H1 (cell line): ENCODE measurements at regions not wholly inside any gene's neighbourhood (a gene's known extent, or its start where the extent isn't known, plus 50 kb on each side); places are given as distances from the start of the nearest gene placed in this dataset.

ENCODE experiments used
- CTCF ChIA-PET: fragments of 300-600 bp; sonication (Branson Sonifier 250); formaldehyde crosslinking; loops from one replicate; lab custom pipeline; 2021; ENCODE audit not compliant: partially characterized antibody; lab: Charles Lee
- POLR2A ChIA-PET: fragments of 300-600 bp; sonication (Branson Sonifier 250); formaldehyde crosslinking; loops from one replicate; lab custom pipeline; 2021; ENCODE audit warnings: inconsistent platforms; ENCODE audit not compliant: partially characterized antibody; lab: Charles Lee
- DNase-seq, 2 experiments: peaks; one replicate each; pipeline versions ENCODE4 v3.0.0 to v3.0.0-alpha.2; 2010 to 2022; ENCODE audit warnings: low spot score in 2 of 2, low read depth in 1 of 2, mixed read lengths in 1 of 2
- FAIRE-seq: peaks from 2 replicates; lab custom pipeline; 2011; peaks lifted over from hg19 to GRCh38; lab: Jason Lieb, UNC
- H2AFZ ChIP-seq: 2 replicates; pipeline ENCODE4 v1.8.1; 2012; ENCODE audit warnings: low read length, inconsistent platforms
- H2AK5ac ChIP-seq: 2 replicates; pipeline ENCODE4 v1.6.1; 2013; ENCODE audit warnings: low read depth, low read length
- H2BK120ac ChIP-seq: replicated peaks from 2 replicates; pipeline ENCODE3; 2013; ENCODE audit warnings: low read depth, low read length, inconsistent platforms
- H2BK12ac ChIP-seq: 2 replicates; pipeline ENCODE4 v1.6.1; 2013; ENCODE audit warnings: low read depth, low read length
- H2BK15ac ChIP-seq: 2 replicates; pipeline ENCODE4 v1.6.1; 2013; ENCODE audit warnings: low read length
- H2BK20ac ChIP-seq: 2 replicates; pipeline ENCODE4 v1.6.1; 2013; ENCODE audit warnings: low read length
- H2BK5ac ChIP-seq: 2 replicates; pipeline ENCODE4 v1.6.1; 2013; ENCODE audit warnings: low read depth, low read length
- H3K14ac ChIP-seq: 2 replicates; pipeline ENCODE4 v1.6.1; 2013; ENCODE audit warnings: inconsistent platforms; ENCODE audit not compliant: insufficient read length
- H3K18ac ChIP-seq: 2 replicates; pipeline ENCODE4 v1.6.1; 2013; ENCODE audit warnings: low read length; ENCODE audit errors: extremely low read depth
- H3K23ac ChIP-seq: 2 replicates; pipeline ENCODE4 v1.6.1; 2013; ENCODE audit warnings: inconsistent platforms; ENCODE audit not compliant: insufficient read length
- H3K23me2 ChIP-seq: 2 replicates; pipeline ENCODE4 v1.6.1; 2013; ENCODE audit warnings: low read depth, low read length
- H3K27ac ChIP-seq: 2 replicates; pipeline ENCODE4 v1.6.1; 2011; ENCODE audit warnings: low read depth, low read length, inconsistent platforms
- H3K27me3 ChIP-seq, 4 experiments: replicated peaks in 1 of 4; 1 replicate in 1 of 4; 2 replicates in 3 of 4; pipeline versions ENCODE4 v1.6.1 to v1.8.1; 2011 to 2013; ENCODE audit warnings: low read length in 3 of 4, mild to moderate bottlenecking in 3 of 4, inconsistent platforms in 2 of 4, mixed read lengths in 2 of 4, moderate library complexity in 1 of 4; ENCODE audit not compliant: control insufficient read depth in 3 of 4, insufficient read depth in 3 of 4; ENCODE audit errors: extremely low read depth in 1 of 4
- H3K36me3 ChIP-seq, 4 experiments: 2 replicates each; pipeline versions ENCODE4 v1.6.1 to v1.8.1; 2011 to 2013; ENCODE audit warnings: mild to moderate bottlenecking in 4 of 4, low read length in 3 of 4, moderate library complexity in 2 of 4, control low read depth in 1 of 4, inconsistent platforms in 1 of 4; ENCODE audit not compliant: insufficient read depth in 4 of 4, control insufficient read depth in 2 of 4
- H3K4ac ChIP-seq: replicated peaks from 2 replicates; pipeline ENCODE3; 2013; ENCODE audit warnings: low read length, low read depth, mixed read lengths, inconsistent platforms; ENCODE audit not compliant: insufficient read length
- H3K4me1 ChIP-seq, 4 experiments: replicated peaks in 1 of 4; 1 replicate in 1 of 4; 2 replicates in 3 of 4; pipeline versions ENCODE4 v1.6.1 to v1.8.1; 2011 to 2013; ENCODE audit warnings: low read length in 3 of 4, inconsistent platforms in 2 of 4, mixed read lengths in 1 of 4; ENCODE audit not compliant: insufficient read depth in 4 of 4, control insufficient read depth in 3 of 4
- H3K4me2 ChIP-seq, 2 experiments: 2 replicates each; pipeline versions ENCODE4 v1.6.1 to v1.8.1; 2011 to 2013; ENCODE audit warnings: low read depth in 2 of 2, low read length in 2 of 2, control low read depth in 1 of 2, inconsistent platforms in 1 of 2, mild to moderate bottlenecking in 1 of 2; ENCODE audit not compliant: insufficient read depth in 1 of 2
- H3K4me3 ChIP-seq, 4 experiments: fragments of 200-600, 300-600 bp in 1 of 4; sonication (generic), shearing (Covaris generic), sonication (Bioruptor Twin) in 1 of 4; 2 replicates each; pipeline versions ENCODE4 v1.5.1 to v1.8.1; 2011 to 2016; ENCODE audit warnings: low read length in 4 of 4, low read depth in 3 of 4, control low read depth in 2 of 4, inconsistent platforms in 2 of 4, mild to moderate bottlenecking in 2 of 4, mixed read lengths in 1 of 4, moderate library complexity in 1 of 4; ENCODE audit not compliant: insufficient read depth in 2 of 4; ENCODE audit errors: extremely low read depth in 1 of 4
- H3K56ac ChIP-seq: replicated peaks from 2 replicates; pipeline ENCODE3; 2013; ENCODE audit warnings: low read depth, mild to moderate bottlenecking, mixed read lengths, low read length, inconsistent platforms; ENCODE audit not compliant: insufficient read length
- H3K79me1 ChIP-seq: 2 replicates; pipeline ENCODE4 v1.6.1; 2013; ENCODE audit warnings: low read depth, low read length, control low read depth
- H3K79me2 ChIP-seq, 2 experiments: 2 replicates each; pipeline versions ENCODE4 v1.6.1 to v1.8.1; 2012 to 2013; ENCODE audit warnings: low read length in 2 of 2, mild to moderate bottlenecking in 2 of 2, inconsistent platforms in 1 of 2; ENCODE audit not compliant: insufficient read depth in 2 of 2, control insufficient read depth in 1 of 2
- H3K9ac ChIP-seq, 4 experiments: replicated peaks in 1 of 4; 1 replicate in 1 of 4; 2 replicates in 3 of 4; pipeline versions ENCODE4 v1.6.1 to v1.8.1; 2011 to 2013; ENCODE audit warnings: low read depth in 3 of 4, low read length in 3 of 4, control low read depth in 2 of 4, mild to moderate bottlenecking in 2 of 4, moderate library complexity in 2 of 4, inconsistent platforms in 1 of 4; ENCODE audit errors: extremely low read depth in 1 of 4
- H3K9me3 ChIP-seq, 2 experiments: 2 replicates each; pipeline versions ENCODE4 v1.6.1 to v1.8.1; 2012 to 2013; ENCODE audit warnings: mild to moderate bottlenecking in 2 of 2, moderate library complexity in 2 of 2, control low read depth in 1 of 2, inconsistent platforms in 1 of 2, low read depth in 1 of 2, low read length in 1 of 2, mixed read lengths in 1 of 2; ENCODE audit not compliant: insufficient read depth in 2 of 2
- H4K20me1 ChIP-seq, 2 experiments: replicated peaks in 1 of 2; 2 replicates each; pipeline versions ENCODE3 to v1.8.1; 2011 to 2013; ENCODE audit warnings: inconsistent platforms in 2 of 2, low read length in 2 of 2, mild to moderate bottlenecking in 1 of 2; ENCODE audit not compliant: insufficient read depth in 2 of 2, control insufficient read depth in 1 of 2
- H4K5ac ChIP-seq: 2 replicates; pipeline ENCODE4 v1.6.1; 2013; ENCODE audit warnings: low read length, low read depth, mixed read lengths, inconsistent platforms; ENCODE audit not compliant: insufficient read length
- H4K8ac ChIP-seq: 2 replicates; pipeline ENCODE4 v1.8.0; 2013; ENCODE audit warnings: mild to moderate bottlenecking, moderate library complexity, low read length, inconsistent platforms; ENCODE audit not compliant: insufficient read depth; ENCODE audit errors: extremely low read depth
- H4K91ac ChIP-seq: replicated peaks from 2 replicates; pipeline ENCODE3; 2013; ENCODE audit warnings: low read length, mixed read lengths, inconsistent platforms; ENCODE audit not compliant: insufficient read length
- ATF2 ChIP-seq: IDR thresholded peaks from 2 replicates; pipeline ENCODE4 v1.6.1; 2012; ENCODE audit warnings: low read length, inconsistent platforms
- BCL11A ChIP-seq, 2 experiments: IDR thresholded peaks; one replicate each; pipeline ENCODE4 v1.6.1; 2011; ENCODE audit warnings: low read depth in 2 of 2, low read length in 2 of 2, mild to moderate bottlenecking in 2 of 2
- CEBPB ChIP-seq: IDR thresholded peaks from 2 replicates; pipeline ENCODE4 v1.6.1; 2012; ENCODE audit warnings: low read depth, low read length
- CHD2 ChIP-seq: IDR thresholded peaks from 2 replicates; pipeline ENCODE4 v1.6.1; 2012; ENCODE audit warnings: low read length, improper control_type of control experiment
- CREB1 ChIP-seq: IDR thresholded peaks from 2 replicates; pipeline ENCODE4 v1.6.1; 2012; ENCODE audit warnings: inconsistent platforms
- GABPA ChIP-seq: IDR thresholded peaks from 2 replicates; pipeline ENCODE4 v1.6.1; 2011; ENCODE audit warnings: mild to moderate bottlenecking, low read length, moderate library complexity, borderline replicate concordance; ENCODE audit not compliant: insufficient read depth
- PHF8 ChIP-seq: fragments of 200-600 bp; sonication (generic); conservative IDR thresholded peaks from 2 replicates; pipeline ENCODE4 v1.7.1; 2012; ENCODE audit warnings: low read depth, mild to moderate bottlenecking, inconsistent platforms, low read length, moderate library complexity
- POLR2A ChIP-seq, 2 experiments: IDR thresholded peaks; 1 replicate in 1 of 2; 2 replicates in 1 of 2; pipeline ENCODE4 v1.6.1; 2011; ENCODE audit warnings: low read depth in 2 of 2, low read length in 2 of 2, mild to moderate bottlenecking in 2 of 2; ENCODE audit errors: control extremely low read depth in 1 of 2
- RFX5 ChIP-seq: IDR thresholded peaks from 2 replicates; pipeline ENCODE4 v1.6.1; 2011; ENCODE audit warnings: low read depth, low read length, improper control_type of control experiment, borderline replicate concordance
- SIN3A ChIP-seq, 2 experiments: IDR thresholded peaks in 1 of 2; conservative IDR thresholded peaks in 1 of 2; 2 replicates each; pipeline ENCODE4 v1.6.1; 2011 to 2012; ENCODE audit warnings: low read length in 2 of 2, improper control_type of control experiment in 1 of 2, low read depth in 1 of 2, mild to moderate bottlenecking in 1 of 2
- SUZ12 ChIP-seq: fragments of 200-600 bp; sonication (generic); IDR thresholded peaks from 2 replicates; pipeline ENCODE4 v1.6.1; 2012; ENCODE audit warnings: mild to moderate bottlenecking, inconsistent platforms, low read length, moderate library complexity, mixed read lengths
- TAF1 ChIP-seq: IDR thresholded peaks from 2 replicates; pipeline ENCODE4 v1.6.1; 2011; ENCODE audit warnings: mild to moderate bottlenecking, low read depth, low read length
- WGBS, 2 experiments: shearing (Covaris generic) in 1 of 2; methylation state at CpG; one replicate each; pipeline versions ENCODE4 v1.1.6 to v1.1.7; 2013 to 2015; ENCODE audit warnings: low lambda C conversion rate in 2 of 2, mixed read lengths in 2 of 2, inconsistent platforms in 1 of 2, low coverage in 1 of 2, missing lambda C conversion rate in 1 of 2; ENCODE audit not compliant: insufficient replicate concordance in 2 of 2, insufficient coverage in 1 of 2, insufficient read length in 1 of 2; ENCODE audit errors: extremely low coverage in 1 of 2, missing lambda C conversion rate in 1 of 2; 5-methylcytosine and 5-hydroxymethylcytosine counted together
- TF ChIP-seq, protein P1 (sequence below): IDR thresholded peaks from 2 replicates; pipeline ENCODE4 v1.6.1; 2011; ENCODE audit warnings: low read length, improper control_type of control experiment

GRCh38 chr1:208339911-208340310, 95.7 kb upstream of the PLXNA2 start:
- Histone ChIP-seq H2BK12ac (no peak overlapping the region), H3K23me2 (peaks cover 1% of the 10 kb centered on the region; the same call in 1 of the 2 replicates), H3K4ac (no peak overlapping the region), H2AFZ (no peak overlapping the region), H2BK15ac (no peak overlapping the region), H3K18ac (no peak overlapping the region), H3K27me3 (peaks cover 0 to 5% (median 0%) of the 10 kb centered on the region in 4 experiments; a peak in 2 of 7 replicates), H4K20me1 (no peaks in the 10 kb centered on the region), H3K36me3 (no peaks in the 10 kb centered on the region), H3K79me1 (no peaks in the 10 kb centered on the region), H3K23ac (no peak overlapping the region), H3K9ac (no peak overlapping the region), H3K4me3 (no peak overlapping the region), H3K9me3 (no peaks in the 10 kb centered on the region), H4K5ac (no peak overlapping the region), H3K27ac (no peak overlapping the region), H3K79me2 (no peaks in the 10 kb centered on the region), H3K14ac (no peak overlapping the region), H3K4me2 (no peak overlapping the region), H4K8ac (no peak overlapping the region), H3K56ac (no peak overlapping the region), H2AK5ac (no peak overlapping the region), H3K4me1 (peaks cover 0 to 5% (median 0%) of the 10 kb centered on the region in 4 experiments; a peak in 1 of 7 replicates), H2BK20ac (no peak overlapping the region), H2BK5ac (no peak overlapping the region), H4K91ac (no peak overlapping the region), H2BK120ac (no peak overlapping the region)
- no peak for FAIRE-seq
- POLR2A ChIA-PET: no interaction called here
- CTCF ChIA-PET: interaction anchor here (1.2 kb wide), 1 partner anchor 31 kb away, joined by 3 read pairs; no protein-coding TSS in a partner anchor
- 82% methylated on average over 2 of the region's 2 CpGs; no CpG with 5 or more reads in 1 of the 2 experiments for WGBS, 2 experiments
- no peak for DNase-seq
- no peak for TF ChIP-seq SIN3A (conservative IDR thresholded peaks at IDR 0.05 in 1 of 2, IDR thresholded peaks at IDR 0.05 in 1 of 2; ENCODE audit: low read depth in 1 of 2, low read length in 2 of 2)
- no peak for TF ChIP-seq CHD2
- no peak for TF ChIP-seq BCL11A (IDR thresholded peaks at IDR 0.05; ENCODE audit: low read depth in 2 of 2, low read length in 2 of 2)
- TF ChIP-seq SUZ12: no peak
- TF ChIP-seq CEBPB: no peak
- no peak for TF ChIP-seq GABPA
- TF ChIP-seq TAF1: no peak
- TF ChIP-seq PHF8: no peak
- TF ChIP-seq, protein P1, sequence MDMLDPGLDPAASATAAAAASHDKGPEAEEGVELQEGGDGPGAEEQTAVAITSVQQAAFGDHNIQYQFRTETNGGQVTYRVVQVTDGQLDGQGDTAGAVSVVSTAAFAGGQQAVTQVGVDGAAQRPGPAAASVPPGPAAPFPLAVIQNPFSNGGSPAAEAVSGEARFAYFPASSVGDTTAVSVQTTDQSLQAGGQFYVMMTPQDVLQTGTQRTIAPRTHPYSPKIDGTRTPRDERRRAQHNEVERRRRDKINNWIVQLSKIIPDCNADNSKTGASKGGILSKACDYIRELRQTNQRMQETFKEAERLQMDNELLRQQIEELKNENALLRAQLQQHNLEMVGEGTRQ: no peak
- no peak for TF ChIP-seq CREB1
- no peak for TF ChIP-seq POLR2A (IDR thresholded peaks at IDR 0.05; ENCODE audit: control extremely low read depth in 1 of 2, low read depth in 2 of 2, low read length in 2 of 2)
- TF ChIP-seq RFX5: no peak
- no peak for TF ChIP-seq ATF2
